OCI-M2 (cell line): ENCODE measurements at regions not wholly inside any gene's neighbourhood (a gene's known extent, or its start where the extent isn't known, plus 50 kb on each side); places are given as distances from the start of the nearest gene placed in this dataset.

ENCODE experiments used
- DNase-seq: peaks from one replicate; lab custom pipeline; 2025; ENCODE audit not compliant: unreplicated experiment; lab: John Stamatoyannopoulos, UW

- DNase-seq = no peak
Measured at GRCh38 chr6:149212206-149212605, 105.3 kb upstream of the TAB2 start.

DNA sequence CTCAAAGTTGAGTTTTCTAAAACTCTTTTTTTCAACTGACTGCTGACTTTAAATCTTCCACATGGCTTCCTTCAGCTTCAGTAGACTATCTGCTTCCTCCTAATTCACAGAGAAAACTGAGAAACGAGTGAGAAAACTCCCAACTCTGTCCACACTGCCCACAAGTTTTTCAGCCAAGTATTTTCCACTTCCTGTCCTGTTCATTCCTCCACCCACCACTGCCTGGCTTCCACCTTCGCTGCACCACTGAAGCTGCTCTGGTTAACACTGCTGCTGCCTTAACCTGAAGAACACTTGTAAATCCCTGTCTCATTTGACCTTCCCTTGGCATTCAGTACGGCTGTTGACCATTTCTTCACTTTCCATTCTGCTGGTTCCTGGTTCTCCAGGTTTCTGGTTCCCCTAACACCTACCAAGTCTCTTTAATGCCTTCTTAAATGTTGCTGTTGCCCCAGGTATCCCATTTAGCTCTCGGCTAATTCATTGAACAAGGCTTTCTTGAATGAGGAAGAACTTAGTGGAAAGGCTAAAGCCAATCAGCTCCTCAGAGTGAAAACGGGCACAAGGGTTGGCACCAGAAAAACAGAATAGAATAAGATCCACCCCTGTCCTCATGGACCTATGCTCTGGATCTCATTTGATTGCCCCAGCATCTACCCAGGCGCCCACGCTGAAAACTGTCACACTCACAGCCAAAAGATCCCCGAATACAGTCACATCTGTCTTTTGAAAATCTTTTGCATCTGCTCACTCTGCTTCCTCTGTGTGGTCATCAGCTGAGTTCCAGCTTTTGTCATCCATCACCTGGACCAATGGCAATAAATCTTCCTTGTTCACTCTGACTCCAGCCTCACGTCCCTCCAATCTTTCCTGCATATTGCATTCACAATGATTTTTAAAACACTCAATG lies 104.4 kb upstream of the TAB2 start:
- DNase-seq = no peak

- no peak for DNase-seq
Measured at GRCh38 chr6:149213829-149214228, 103.7 kb upstream of the TAB2 start.

GRCh38 chr6:149216459-149216858 lies 101.1 kb upstream of the TAB2 start:
- DNase-seq = no peak

DNA sequence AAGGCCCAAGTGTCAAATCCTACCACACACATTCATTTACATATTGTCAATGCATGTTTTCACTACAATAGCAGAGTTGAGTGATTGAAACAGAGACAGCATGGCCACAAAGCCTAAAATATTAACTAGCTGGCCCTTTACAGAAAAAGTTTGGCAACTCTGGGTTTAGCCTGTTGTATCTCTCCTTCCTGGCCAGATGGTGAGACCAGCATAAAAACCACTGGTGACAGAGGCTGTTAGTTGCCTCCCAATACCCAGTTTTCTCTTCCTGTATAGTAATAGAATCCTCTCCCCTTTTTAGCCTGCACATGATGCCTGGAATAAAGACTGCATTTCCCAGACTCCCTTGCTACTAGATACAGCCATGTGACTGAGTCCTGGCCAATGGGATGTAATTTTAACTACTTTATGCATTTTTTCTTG lies 100.0 kb upstream of the TAB2 start:
- DNase-seq = no peak

DNA sequence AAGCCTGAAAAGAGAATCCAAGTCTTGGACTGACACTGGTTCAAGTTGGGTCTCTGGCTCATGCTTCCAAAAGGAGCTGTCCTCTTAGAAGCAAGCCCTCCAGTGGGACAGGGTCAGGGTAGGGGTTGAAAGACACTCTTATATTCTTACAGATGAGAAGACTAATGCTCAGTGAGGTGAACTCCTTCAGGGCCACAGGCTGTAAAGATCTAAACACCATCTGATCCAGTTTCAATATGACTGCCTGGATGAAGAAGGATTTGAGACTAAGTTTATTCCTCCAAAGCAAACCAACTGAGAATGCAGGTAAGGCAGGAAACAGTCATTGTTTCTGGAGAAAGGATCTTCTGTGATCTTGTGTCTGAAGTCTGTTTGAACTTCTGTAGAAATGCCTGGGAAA lies 99.0 kb upstream of the TAB2 start:
- no peak for DNase-seq

- no peak for DNase-seq
Measured at GRCh38 chr6:149218915-149219314, 98.6 kb upstream of the TAB2 start.

- no peak for DNase-seq
Measured at GRCh38 chr6:149220882-149221773, 96.4 kb upstream of the TAB2 start.

DNA sequence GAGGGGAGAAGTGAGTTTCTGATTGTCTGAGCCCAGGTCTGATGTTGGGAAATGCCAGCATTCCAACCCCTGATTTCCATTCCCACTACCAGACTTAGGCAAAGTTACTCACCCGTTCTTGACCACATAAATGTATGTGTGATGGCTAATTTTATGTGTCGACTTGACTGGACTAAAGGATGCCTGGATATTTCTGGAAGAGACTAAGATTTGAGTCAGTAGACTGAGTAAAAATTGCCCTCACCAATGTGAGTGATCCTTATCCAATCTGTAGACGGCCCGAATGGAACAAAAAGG lies 95.8 kb upstream of the TAB2 start:
- no peak for DNase-seq

DNA sequence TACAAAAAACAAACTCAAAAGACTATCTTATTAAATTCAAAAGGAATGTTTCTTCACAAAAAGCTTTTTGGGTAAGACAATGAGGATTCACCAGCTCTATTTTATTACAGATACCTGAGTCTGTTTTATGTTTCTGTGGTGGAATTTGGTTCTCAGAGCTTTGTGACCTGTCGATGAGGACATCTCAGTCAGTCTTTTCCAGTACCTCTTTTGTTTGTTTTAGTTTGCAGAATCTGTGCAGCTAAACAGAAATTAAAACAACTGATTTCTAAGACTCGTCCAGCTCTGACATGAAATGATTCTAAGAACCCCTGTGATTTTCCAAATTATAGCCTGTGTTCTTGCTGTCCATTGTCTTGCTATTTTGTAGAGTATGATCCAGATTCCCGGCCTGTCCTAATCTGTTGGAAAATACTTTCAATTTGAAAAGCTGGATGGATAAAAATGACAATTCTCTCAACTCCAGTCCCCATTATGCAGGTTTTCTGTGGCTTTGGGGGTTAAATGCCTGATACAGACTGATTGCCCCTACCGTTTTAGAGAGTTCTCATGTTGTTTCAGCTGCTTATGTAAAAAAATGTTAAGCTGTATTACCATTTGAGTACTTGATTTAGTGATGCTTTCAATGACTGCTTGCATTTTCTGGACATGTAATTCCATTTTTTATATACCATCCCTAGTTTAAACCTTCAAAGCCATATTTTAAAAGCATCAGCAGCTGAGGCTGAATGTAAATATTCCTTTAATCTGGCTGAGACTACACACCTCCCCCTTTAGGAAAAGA lies 94.2 kb upstream of the TAB2 start:
- no peak for DNase-seq

- DNase-seq = no peak
Measured at GRCh38 chr6:149223904-149224351, 93.6 kb upstream of the TAB2 start.

DNA sequence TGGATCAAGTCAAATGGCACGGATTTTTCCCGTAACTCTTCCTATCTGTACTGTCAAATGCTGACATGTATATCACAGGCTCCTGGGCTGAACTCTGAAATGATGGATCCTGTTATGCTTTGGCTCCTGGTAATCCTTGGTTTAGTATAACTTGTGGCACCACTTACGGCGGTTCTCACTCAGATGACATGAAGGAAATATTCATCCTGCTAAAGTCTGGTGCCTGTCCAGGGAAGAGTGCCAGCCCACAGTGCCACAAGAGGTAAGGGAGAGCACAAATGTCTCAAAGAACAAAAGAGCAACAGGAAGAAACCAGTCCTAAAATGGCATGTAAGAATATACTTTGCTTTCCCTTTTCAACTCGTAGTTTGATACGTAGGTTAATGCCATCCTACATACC lies 93.1 kb upstream of the TAB2 start:
- DNase-seq = no peak

- DNase-seq = no peak
Measured at GRCh38 chr6:149225370-149225769, 92.1 kb upstream of the TAB2 start.

DNA sequence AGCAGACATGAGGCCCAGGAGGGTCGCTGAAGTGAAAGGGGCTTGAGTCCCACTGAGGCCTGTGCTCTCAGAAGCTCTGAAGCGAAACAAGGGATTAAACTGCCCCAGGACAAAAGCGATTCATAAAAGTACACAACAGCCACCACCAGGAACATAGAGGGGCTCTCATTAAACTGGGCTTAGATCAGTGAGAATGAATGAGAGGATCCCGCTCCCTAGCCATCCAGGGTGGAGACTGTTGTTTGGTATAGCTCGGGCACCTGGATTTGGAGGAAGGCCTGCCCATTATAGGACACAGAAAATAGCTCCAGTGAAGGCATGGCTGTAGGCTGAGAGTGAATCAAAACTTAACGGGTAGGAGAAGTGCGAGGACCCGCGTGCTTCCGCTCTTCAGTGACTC lies 91.6 kb upstream of the TAB2 start:
- no peak for DNase-seq

DNA sequence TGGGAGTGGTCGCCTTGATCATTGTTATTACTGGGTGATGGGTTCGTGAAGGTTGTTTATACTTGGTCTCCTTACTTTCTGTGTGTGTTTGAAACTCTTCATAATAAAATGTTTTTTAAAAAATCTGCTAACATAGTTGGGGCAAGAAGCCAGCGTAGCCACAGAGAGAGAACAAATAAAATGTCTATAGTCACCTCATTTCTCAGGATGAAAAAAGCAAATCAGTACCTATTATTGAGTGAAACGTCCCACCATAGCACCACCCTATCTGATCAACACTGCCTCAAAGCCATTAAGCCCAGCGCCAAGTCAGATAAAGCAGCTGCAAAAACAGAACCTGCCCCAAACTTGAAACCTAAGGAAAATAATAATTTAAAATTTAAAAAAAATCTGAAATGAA lies 89.7 kb upstream of the TAB2 start:
- no peak for DNase-seq

DNA sequence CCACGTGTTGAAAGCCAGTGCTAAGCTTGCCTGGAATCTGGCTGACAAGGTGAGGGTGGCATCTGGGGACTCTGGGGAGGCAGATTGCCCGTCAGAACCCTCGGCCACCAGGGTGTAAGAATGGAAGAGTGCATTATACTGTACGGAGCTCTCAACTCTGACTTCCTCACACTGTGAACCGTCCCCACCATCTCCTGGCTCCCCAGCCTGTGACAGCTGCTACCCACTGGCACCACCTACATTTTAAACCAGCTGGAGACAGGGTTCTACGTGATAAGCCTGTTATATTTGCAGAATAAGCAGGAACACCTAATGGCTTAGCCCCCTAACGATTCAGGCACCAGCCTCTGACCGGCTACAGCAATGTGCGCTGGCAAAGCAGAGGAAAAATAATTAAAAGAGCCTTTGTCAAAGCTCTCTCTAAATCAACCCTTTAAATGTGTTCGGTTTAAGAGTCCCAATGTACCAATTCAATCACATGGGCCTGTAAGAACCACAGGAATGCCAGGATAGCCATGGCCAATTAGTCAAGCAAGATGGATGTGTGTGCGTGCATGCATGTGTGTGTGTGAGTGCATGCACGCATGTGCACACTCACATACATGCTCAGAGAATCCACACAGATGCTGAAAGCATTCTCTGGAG lies 89.1 kb upstream of the TAB2 start:
- no peak for DNase-seq

- no peak for DNase-seq
Measured at GRCh38 chr6:149229096-149229495, 88.4 kb upstream of the TAB2 start.

DNA sequence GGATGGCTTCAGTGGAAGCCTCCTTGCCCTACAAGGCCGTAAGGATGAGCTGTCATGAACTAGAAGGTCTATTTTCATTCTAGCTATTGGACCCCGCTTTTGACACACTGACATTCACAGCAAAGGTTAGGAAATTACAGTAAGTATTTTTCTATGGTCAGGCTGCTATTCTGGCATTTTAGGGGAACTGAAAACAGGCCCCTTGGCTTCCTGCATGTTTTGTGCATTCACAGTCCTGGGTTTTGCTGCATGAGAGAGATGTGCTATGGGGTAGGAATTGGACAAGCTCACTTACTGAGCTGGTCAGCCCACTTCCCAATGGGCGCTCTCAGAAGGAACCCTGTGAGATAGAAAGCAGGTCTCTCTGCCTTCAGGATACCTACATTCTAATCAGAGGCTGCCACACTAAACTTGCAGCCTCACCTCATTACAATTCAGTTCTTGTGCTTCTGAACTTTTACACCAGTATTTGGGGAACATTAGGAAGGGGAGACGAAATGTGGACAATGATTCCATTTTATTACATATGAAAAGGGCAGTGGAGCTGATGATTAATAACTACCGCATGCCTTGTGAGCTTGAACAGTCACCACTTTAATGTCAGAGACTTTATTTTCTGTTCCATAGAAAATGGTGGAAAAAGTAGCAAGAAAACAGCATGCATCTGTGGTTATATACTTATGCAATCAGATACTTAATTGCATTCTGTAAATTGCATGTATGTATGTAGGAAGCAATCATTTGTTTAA lies 86.6 kb upstream of the TAB2 start:
- no peak for DNase-seq

DNA sequence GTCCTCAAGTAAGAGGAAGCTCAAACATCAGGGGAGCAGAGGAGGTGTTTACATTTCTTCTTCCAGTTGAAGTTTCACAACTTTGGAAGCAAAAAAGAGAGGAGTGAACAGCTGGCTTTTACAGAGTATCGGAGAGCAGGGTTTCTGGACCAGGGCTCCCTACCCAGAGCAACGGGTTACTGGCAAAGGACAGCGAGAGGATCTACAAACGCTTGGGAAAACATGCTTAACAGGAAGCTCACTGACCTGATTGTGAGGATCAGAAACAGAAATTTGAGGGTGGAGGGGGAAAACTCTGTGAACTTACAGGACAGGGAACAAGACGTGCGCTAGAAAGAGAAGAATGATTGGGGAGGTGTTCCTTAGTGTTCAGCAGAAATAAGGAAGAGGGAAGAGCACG lies 85.7 kb upstream of the TAB2 start:
- DNase-seq = no peak

- no peak for DNase-seq
Measured at GRCh38 chr6:149233056-149233715, 84.3 kb upstream of the TAB2 start.
